ENCODE measurements at regions not wholly inside any gene's neighbourhood (a gene's known extent, or its start where the extent isn't known, plus 50 kb on each side); places are given as distances from the start of the nearest gene placed in this dataset.

DNA sequence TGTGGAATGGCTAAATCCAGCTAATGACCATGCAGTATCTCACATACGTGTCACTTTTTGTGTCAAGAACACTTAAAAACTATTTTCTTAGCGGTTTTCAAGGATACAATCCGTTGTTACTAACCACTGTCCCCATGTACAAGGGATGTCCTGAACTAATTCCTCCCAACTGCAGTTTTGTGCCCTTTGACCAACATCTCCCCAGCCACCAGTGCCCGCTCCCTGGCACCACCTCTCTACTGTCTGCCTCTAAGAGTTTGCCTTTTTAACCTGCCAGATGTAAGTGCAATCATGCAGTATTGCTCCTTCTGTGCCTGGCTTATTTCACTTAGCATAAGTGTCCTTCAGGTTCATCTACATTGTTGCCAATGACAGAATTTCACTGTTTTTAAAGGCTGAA, 315.7 kb downstream of the TMEM121 start:
- DNase-seq (ENCODE audit: low spot score): no peak

- DNase-seq (ENCODE audit: low spot score): no peak
These were observed 317.2 kb downstream of the TMEM121 start for GRCh38 chr14:105843444-105844046.

DNA sequence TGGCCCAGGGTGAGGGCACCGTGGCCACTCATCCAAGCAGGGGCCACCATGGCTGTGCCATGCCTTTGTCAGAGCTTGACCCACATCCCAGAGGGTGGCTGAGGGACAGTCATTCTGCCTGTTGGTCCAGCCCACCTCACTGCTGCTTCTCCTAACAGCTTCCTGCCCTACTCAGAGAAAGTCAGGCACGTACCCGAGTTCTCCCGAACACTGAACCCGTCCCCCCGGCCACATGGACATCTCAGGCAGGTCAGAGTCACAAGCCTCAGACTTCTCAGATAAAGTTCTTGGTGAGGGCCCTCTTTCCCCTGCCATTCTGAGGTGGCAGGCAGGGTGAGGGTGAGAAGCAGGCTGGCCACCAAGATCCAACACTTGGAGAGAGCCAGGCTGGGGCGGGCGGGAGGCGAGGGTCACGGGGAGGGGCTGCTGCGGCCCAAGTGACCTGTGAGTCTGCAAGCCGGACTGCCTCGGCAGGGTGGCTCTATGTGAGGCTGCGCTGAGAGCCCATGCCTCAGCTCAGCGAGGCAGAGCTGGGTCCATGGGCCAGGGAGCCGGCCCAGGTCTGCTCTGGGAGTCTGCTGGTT, 317.8 kb downstream of the TMEM121 start:
- DNase-seq (ENCODE audit: low spot score): no peak

DNA sequence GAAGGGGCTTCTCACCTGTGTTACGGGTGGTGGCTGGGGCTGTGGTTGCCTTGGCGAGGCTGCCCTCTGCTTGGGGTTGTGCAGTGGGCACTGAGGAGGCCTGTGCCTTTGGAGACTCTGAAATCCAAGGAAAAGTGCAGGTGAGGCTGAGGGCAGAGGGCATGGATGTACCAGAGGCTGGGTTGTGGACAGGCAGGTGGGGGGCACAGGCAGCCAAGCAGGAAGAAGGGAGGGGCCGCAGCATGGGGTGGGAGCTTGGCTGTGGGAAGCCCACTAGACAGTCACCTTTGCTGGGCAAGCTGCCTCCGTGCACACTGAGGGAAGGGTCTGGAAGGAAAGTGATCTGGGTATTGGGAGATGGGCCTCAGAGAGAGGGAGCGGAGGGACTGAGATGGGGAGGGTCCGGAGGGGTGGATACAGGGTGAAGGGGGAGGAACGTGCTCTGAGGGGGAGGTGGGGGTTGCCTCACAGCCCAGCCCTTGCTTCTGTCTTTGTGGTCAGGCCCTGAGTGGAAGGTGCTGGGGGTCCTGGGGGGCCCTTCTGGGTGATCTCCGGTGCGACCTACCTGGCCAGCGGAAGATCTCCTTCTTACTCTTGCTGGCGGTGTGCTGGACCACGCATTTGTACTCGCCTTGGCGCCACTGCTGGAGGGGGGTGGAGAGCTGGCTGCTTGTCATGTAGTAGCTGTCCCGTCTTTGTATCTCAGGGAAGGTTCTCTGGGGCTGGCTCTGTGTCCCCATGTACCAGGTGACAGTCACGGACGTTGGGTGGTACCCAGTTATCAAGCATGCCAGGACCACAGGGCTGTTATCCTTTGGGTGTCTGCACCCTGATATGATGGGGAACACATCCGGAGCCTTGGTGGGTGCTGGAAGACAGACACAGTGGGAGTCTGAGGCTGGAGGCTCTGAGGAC, 318.7 kb downstream of the TMEM121 start:
- DNase-seq (ENCODE audit: low spot score): no peak

DNA sequence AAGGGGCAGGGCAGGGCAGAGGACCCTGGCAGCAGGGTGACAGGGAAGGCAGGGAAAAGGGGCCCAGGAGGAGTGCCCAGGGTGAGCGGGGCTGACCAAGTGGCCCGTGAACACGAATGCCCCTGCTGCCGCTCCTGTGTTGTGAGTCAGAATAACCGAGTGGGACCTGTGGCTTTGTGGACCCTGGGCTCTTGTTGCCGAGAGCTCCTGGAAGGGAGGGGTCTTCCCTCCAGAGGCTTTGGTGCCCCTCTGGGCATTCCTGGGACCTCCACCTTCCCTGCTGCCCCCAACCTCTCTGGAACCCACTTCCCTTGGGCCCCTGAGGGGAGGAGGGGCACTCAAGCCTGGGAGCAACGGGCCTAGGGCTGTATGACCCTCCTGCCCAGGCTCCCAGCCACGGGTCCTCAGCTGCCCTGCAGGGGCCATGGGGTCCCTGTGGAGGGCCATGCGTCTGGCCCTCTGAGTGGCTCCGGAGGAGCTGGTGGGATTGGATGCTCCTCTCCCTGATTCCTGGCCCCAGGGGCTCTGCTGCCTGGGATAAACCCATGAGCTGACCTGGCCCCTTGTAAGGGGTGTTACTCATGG, 319.4 kb downstream of the TMEM121 start:
- no peak for DNase-seq (ENCODE audit: low spot score)

- no peak for DNase-seq (ENCODE audit: low spot score)
These were observed 319.9 kb downstream of the TMEM121 start for GRCh38 chr14:105846312-105846711.

DNA sequence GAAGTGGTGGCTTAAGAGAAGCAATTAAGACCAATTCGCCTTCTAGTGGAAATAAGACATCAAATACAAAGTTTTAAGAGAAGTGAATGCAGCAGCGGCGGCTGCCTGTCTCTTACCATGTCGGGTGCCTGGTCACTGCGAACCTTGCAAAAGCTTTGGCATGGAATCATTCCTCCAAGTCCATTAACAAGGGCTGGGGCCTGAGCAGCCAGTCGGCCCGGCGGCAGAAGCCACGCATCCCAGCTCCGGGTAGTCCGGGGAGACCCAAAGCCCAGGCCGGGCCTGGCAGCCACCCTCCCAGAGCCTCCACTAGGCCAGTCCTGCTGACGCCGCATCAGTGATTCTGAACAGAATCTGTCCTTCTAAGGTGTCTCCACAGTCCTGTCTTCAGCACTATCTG, 321.0 kb downstream of the TMEM121 start:
- DNase-seq (ENCODE audit: low spot score): no peak

GRCh38 chr14:105848570-105848969, 322.2 kb downstream of the TMEM121 start:
- DNase-seq (ENCODE audit: low spot score): no peak

DNA sequence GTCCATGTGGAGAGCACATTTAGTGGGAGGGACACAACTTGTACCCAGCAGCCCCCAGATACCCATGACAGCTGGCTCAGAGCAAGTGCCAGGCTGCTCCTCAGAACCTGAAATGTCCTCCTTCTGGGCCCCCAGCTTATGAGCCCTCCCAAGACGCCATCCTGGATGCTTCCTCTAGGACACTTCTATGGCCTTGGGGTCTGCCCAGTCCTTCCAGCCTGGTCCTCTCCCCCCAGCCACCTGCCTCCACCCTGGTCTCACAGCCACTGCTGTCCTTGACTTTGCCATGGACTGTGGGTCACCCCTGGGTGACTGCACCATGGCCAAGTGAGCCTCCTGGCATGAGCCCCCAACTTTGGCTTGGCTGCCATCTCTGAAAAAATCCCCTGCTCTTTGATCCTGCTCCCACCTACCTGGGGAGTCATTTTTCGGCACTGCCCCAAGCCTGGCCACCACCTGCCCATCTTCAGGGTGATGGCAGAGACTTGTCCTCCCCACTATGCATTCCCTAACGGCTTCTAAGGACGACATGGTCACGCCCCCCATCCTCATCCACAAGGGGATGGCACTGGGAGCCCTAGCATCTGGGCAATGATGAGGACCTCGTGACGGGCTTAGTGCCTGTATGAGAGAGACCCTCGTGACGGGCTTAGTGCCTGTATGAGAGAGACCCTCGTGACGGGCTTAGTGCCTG, 323.7 kb downstream of the TMEM121 start:
- DNase-seq (ENCODE audit: low spot score): no peak

DNA sequence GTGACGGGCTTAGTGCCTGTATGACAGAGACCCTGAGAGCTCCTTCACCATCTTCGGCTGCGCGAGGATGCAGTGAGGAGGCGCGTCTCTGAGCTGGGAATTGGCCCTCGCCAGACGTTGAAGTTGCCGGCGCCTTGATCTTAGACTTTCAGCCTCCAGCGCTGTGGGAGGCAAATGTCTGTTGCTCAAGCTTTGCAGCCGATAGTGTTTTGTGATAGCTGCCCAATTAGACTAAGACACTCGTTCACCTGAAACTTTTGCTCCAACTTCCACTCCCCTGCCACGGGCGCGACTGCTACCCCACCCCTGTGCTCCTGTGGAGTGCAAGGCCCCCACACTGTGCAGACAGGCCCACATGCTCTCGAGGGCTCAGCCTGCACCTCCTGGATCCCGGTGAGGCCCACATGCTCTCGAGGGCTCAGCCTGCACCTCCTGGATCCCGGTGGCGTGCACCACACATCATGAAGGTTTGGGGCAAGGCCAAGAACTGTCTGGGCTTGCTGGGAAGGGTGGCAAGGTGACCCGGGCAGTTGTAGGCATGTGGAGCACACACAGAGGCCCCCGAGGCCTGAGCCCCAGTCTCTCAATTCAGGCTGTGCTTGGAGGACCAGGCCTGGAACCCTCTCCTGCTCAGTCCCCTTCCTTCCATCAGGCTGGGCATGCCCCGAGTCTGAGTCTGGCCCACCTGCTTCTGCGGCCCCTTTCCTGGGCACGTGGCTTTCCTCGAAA, 324.6 kb downstream of the TMEM121 start:
- DNase-seq (ENCODE audit: low spot score): no peak

- no peak for DNase-seq (ENCODE audit: low spot score)
These were observed 325.5 kb downstream of the TMEM121 start for GRCh38 chr14:105851716-105852377.

- no peak for DNase-seq (ENCODE audit: low spot score)
These were observed 326.1 kb downstream of the TMEM121 start for GRCh38 chr14:105852378-105853088.

- DNase-seq (ENCODE audit: low spot score): no peak
These were observed 326.9 kb downstream of the TMEM121 start for GRCh38 chr14:105853089-105853906.

- no peak for DNase-seq (ENCODE audit: low spot score)
These were observed 327.7 kb downstream of the TMEM121 start for GRCh38 chr14:105853907-105854599.

- no peak for DNase-seq (ENCODE audit: low spot score)
These were observed 328.3 kb downstream of the TMEM121 start for GRCh38 chr14:105854600-105855245.

- DNase-seq (ENCODE audit: low spot score): no peak
These were observed 329.0 kb downstream of the TMEM121 start for GRCh38 chr14:105855246-105855892.
